Gastroesophageal sphincter (tissue), 4 donors: ENCODE measurements at regions not wholly inside any gene's neighbourhood (a gene's known extent, or its start where the extent isn't known, plus 50 kb on each side); places are given as distances from the start of the nearest gene placed in this dataset.

ENCODE experiments used
- ATAC-seq: fragments of 150-250 bp; one replicate; pipeline ENCODE4 v1.9.1; 2016; ENCODE audit warnings: mild to moderate bottlenecking, moderate library complexity
- H3K27ac ChIP-seq, 4 donors: fragments of 200-600 bp; sonication (generic) in 3 of 4; 1 replicate in 3 of 4; 2 replicates in 1 of 4; pipeline ENCODE4 v1.5.1; 2016 to 2019
- H3K27me3 ChIP-seq: fragments of 200-600 bp; sonication (generic); one replicate; pipeline ENCODE4 v1.5.1; 2019
- H3K36me3 ChIP-seq, 2 donors: fragments of 200-600 bp; sonication (generic); one replicate each; pipeline ENCODE4 v1.5.1; 2019; ENCODE audit warnings: control low read depth in 1 of 2
- H3K4me1 ChIP-seq, 3 donors: fragments of 200-600 bp; sonication (generic); 1 replicate in 2 of 3; 2 replicates in 1 of 3; pipeline ENCODE4 v1.5.1; 2016 to 2019; ENCODE audit warnings: control low read depth in 2 of 3
- H3K4me3 ChIP-seq, 2 donors: fragments of 200-600 bp; sonication (generic); one replicate each; pipeline ENCODE4 v1.5.1; 2019; ENCODE audit warnings: mild to moderate bottlenecking in 1 of 2, moderate library complexity in 1 of 2
- H3K9me3 ChIP-seq, 3 donors: fragments of 200-600 bp; sonication (generic); one replicate each; pipeline ENCODE4 v1.5.1; 2017 to 2019; ENCODE audit warnings: control low read depth in 2 of 3
- EP300 ChIP-seq: sonication (generic); formaldehyde crosslinking; IDR thresholded peaks from one replicate; pipeline ENCODE4 v1.6.1; 2017; ENCODE audit warnings: antibody characterized with exemption, mild to moderate bottlenecking
- POLR2A ChIP-seq, 2 donors: fragments of 450-650 bp; IDR thresholded peaks; one replicate each; pipeline ENCODE4 v1.6.1; 2017; ENCODE audit warnings: antibody characterized with exemption in 2 of 2, mild to moderate bottlenecking in 2 of 2, moderate library complexity in 1 of 2
- POLR2AphosphoS5 ChIP-seq: sonication (generic); formaldehyde crosslinking; IDR thresholded peaks from one replicate; pipeline ENCODE4 v1.6.1; 2017; ENCODE audit warnings: antibody characterized with exemption
- WGBS, 2 donors: methylation state at CpG; one replicate each; pipeline ENCODE4 v1.1.5; 2018; ENCODE audit warnings: low coverage in 1 of 2; 5-methylcytosine and 5-hydroxymethylcytosine counted together
- TF ChIP-seq, protein P1 (sequence below), 4 experiments: fragments of 200-600 bp in 2 of 4; fragments of 450-650 bp in 2 of 4; sonication (generic) in 1 of 4; IDR thresholded peaks; one replicate each; pipeline ENCODE4 v1.5.1; 2017 to 2019; ENCODE audit warnings: antibody characterized with exemption in 4 of 4, mild to moderate bottlenecking in 2 of 4, moderate library complexity in 2 of 4

GRCh38 chr13:95403349-95404140, 102.3 kb upstream of the ABCC4 start:
- Histone ChIP-seq H3K9me3 (no peaks in the 10 kb centered on the region), H3K4me1 (peaks cover 0 to 13% (median 0%) of the 10 kb centered on the region in 3 donors), H3K27ac (no peak overlapping the region), H3K27me3 (peaks cover 18% of the 10 kb centered on the region), H3K36me3 (no peaks in the 10 kb centered on the region), H3K4me3 (peak overlapping the region in 1 of 2 donors; percentile 42)
- WGBS, 2 donors, result 34 to 89% methylated on average over 2 to 5 of the region's 17 CpGs
- no peak for ATAC-seq
- no peak for TF ChIP-seq EP300
- no peak for TF ChIP-seq POLR2A (IDR thresholded peaks at IDR 0.05)
- TF ChIP-seq, protein P1, sequence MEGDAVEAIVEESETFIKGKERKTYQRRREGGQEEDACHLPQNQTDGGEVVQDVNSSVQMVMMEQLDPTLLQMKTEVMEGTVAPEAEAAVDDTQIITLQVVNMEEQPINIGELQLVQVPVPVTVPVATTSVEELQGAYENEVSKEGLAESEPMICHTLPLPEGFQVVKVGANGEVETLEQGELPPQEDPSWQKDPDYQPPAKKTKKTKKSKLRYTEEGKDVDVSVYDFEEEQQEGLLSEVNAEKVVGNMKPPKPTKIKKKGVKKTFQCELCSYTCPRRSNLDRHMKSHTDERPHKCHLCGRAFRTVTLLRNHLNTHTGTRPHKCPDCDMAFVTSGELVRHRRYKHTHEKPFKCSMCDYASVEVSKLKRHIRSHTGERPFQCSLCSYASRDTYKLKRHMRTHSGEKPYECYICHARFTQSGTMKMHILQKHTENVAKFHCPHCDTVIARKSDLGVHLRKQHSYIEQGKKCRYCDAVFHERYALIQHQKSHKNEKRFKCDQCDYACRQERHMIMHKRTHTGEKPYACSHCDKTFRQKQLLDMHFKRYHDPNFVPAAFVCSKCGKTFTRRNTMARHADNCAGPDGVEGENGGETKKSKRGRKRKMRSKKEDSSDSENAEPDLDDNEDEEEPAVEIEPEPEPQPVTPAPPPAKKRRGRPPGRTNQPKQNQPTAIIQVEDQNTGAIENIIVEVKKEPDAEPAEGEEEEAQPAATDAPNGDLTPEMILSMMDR (IDR thresholded peaks at IDR 0.05), result no peak
- no peak for TF ChIP-seq POLR2AphosphoS5

DNA sequence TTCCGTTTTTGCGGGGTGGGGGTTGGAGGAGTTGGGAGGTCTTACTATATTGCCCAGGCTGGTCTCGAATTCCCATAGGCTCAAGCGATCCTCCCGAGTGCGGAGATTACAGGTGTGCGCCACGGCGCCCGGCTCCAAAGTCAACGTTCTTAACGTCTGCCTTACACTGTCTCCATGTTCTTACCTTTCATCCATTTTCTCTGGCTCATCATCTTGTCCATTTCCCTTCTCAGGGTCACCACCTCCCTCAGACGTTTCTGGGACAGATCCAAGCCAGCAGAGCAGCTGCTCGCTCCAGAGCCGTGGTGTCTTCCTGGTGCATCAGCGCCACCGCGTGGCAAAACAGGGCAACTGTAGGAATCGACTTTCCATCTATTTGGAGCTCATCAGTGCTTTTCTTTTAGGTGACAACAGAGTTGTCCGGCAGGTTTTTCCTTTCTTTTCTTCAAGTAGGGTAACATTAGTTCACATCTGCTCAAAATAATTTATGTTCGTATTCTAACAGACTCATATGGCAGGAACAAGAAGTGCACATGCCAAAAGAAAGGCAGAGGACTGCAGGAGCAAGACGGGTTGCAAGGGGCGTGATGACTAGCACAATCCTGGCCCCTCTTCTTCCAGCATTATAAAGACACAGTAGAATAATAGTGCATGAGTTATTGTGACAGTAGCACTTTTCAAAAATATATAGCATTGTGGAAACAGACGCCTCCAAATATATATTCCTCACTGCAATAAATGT, 103.1 kb upstream of the ABCC4 start:
- ATAC-seq, result peak; percentile 78
- 14 to 18% methylated on average over 8 to 20 of the region's 24 CpGs for WGBS, 2 donors
- Histone ChIP-seq H3K36me3 (no peaks in the 10 kb centered on the region), H3K9me3 (no peaks in the 10 kb centered on the region), H3K4me3 (peak overlapping the region; percentile 12 to 42), H3K27me3 (peaks cover 18% of the 10 kb centered on the region), H3K4me1 (peaks cover 0 to 13% (median 0%) of the 10 kb centered on the region in 3 donors), H3K27ac (no peak overlapping the region)
- TF ChIP-seq, protein P1 (IDR thresholded peaks at IDR 0.05), result peak; percentile 83 to 93 (median 89)
- TF ChIP-seq POLR2AphosphoS5 (peak; percentile 28), POLR2A (IDR thresholded peaks at IDR 0.05) (no peak), EP300 (no peak)

DNA sequence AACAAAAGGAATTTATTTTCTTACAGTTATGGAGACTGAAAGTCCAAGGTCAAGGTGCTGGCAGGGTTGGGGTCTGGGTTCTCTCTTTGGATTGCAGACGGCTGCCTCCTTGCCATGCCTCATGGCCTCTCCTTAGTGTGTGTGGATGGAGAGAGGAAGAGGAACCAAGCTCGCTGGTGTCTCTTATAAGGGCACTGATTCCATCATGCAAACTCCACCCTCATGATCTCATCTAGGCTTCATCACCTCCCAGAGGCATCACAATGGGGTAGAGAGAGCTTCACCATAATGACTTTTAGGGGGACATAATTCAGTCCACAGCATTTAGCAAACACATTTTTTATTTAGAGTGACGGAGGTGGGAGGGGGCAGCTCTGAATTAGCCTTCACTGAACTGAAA, 104.9 kb upstream of the ABCC4 start:
- Histone ChIP-seq H3K9me3 (no peaks in the 10 kb centered on the region), H3K36me3 (no peaks in the 10 kb centered on the region), H3K4me1 (peaks cover 0 to 13% (median 0%) of the 10 kb centered on the region in 3 donors), H3K27ac (no peak overlapping the region), H3K4me3 (no peak overlapping the region), H3K27me3 (peaks cover 18% of the 10 kb centered on the region)
- ATAC-seq, result no peak
- TF ChIP-seq, protein P1 (IDR thresholded peaks at IDR 0.05), result no peak
- TF ChIP-seq EP300 (no peak), POLR2A (IDR thresholded peaks at IDR 0.05) (no peak), POLR2AphosphoS5 (no peak)
- WGBS, 2 donors, result 40 to 54% methylated on average over 2 of the region's 3 CpGs

DNA sequence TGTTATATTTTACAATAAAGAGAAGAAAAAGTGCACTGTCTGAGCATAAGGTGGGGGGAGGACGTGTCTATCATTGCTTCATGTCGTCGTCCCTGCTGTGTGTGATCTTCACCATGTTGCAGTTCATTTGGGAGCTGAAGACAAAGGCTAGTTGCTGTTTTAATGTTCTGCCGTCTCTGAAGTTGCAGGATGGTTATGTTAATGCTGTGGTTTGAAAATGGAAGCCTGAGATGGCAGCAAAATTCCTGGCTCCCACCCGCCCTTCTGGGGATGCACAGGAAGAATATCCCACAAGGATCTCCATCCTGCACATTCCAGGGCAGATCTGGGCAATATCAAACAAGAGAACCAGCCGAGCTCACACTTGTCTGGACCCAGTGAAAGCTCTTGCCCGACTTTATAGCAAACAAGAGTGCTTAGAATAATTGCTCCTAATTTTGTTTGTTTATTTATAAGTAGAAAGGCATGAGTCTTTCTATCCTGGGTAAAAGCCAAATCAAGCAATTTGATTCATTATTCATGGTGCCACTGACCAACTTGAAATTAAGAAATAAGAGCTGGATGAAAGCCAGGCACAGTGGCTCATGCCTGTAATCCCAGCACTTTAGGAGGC, 110.3 kb upstream of the ABCC4 start:
- peaks cover 0 to 10% (median 0%) of the 10 kb centered on the region in 3 donors for H3K9me3 ChIP-seq
- H3K4me3 ChIP-seq, result no peak overlapping the region
- no peaks in the 10 kb centered on the region for H3K36me3 ChIP-seq
- TF ChIP-seq POLR2AphosphoS5 (no peak), POLR2A (IDR thresholded peaks at IDR 0.05) (no peak), EP300 (no peak)
- TF ChIP-seq, protein P1 (IDR thresholded peaks at IDR 0.05), result no peak
- 41 to 43% methylated on average over 6 to 7 of the region's 7 CpGs for WGBS, 2 donors
- ATAC-seq, result no peak
- H3K4me1 ChIP-seq, result no peaks in the 10 kb centered on the region
- no peak overlapping the region for H3K27ac ChIP-seq
- H3K27me3 ChIP-seq, result no peaks in the 10 kb centered on the region
